HepG2 (cell line): ENCODE measurements at regions not wholly inside any gene's neighbourhood (a gene's known extent, or its start where the extent isn't known, plus 50 kb on each side); places are given as distances from the start of the nearest gene placed in this dataset.

Experiments
- ATAC-seq: fragments of 200-7000 bp; cut with Tn5 transposase; 3 replicates; pipeline ENCODE4 v1.9.1; 2020; ENCODE audit warnings: mild to moderate bottlenecking, moderate library complexity
- BruUV-seq: library from RNA; stranded (reverse); fragments of 400-500 nt; replicated peaks from 2 replicates; lab custom pipeline; 2021; lab: Mats Ljungman, UMichigan
- CTCF ChIA-PET: fragments of 300-600 bp; formaldehyde crosslinking; extraction: SDS; loops from one replicate; lab custom pipeline; 2021; ENCODE audit warnings: low total read pairs, inconsistent platforms, low intra/inter-chr PET ratio; lab: Yijun Ruan, JAX
- POLR2A ChIA-PET: fragments of 350-600 bp; sonication (Branson Sonifier 250); formaldehyde crosslinking; loops from one replicate; lab custom pipeline; 2020; ENCODE audit warnings: antibody characterized with exemption, inconsistent platforms; lab: Yijun Ruan, JAX
- DNase-seq: peaks from one replicate; pipeline ENCODE4 v3.0.0-alpha.2; 2015; ENCODE audit warnings: low spot score
- FAIRE-seq: peaks from 3 replicates; lab custom pipeline; 2011; peaks lifted over from hg19 to GRCh38; lab: Jason Lieb, UNC
- H2AFZ ChIP-seq: one replicate; pipeline ENCODE4 v1.6.1; 2011; ENCODE audit warnings: low read length, inconsistent platforms
- H3K27ac ChIP-seq: fragments of 300-600 bp; 3 replicates; pipeline ENCODE4 v1.8.0; 2011; ENCODE audit warnings: mixed run types, mild to moderate bottlenecking, mixed read lengths, low read length, inconsistent platforms; ENCODE audit not compliant: insufficient read depth; ENCODE audit errors: extremely low read length
- H3K27me3 ChIP-seq, 2 experiments: fragments of 200-600 bp in 1 of 2; 2 replicates in 1 of 2; 3 replicates in 1 of 2; pipeline versions ENCODE4 v1.6.0 to v1.8.0; 2011; ENCODE audit warnings: low read length in 2 of 2, mild to moderate bottlenecking in 2 of 2, moderate library complexity in 2 of 2, inconsistent platforms in 1 of 2; ENCODE audit not compliant: insufficient read depth in 2 of 2, control insufficient read depth in 1 of 2
- H3K36me3 ChIP-seq, 2 experiments: fragments of 200-600 bp in 1 of 2; replicated peaks in 1 of 2; 2 replicates in 1 of 2; 3 replicates in 1 of 2; pipeline versions ENCODE4 v1.5.1 to v1.8.0; 2011; ENCODE audit warnings: low read length in 2 of 2, inconsistent platforms in 1 of 2; ENCODE audit not compliant: insufficient read depth in 2 of 2, control insufficient read depth in 1 of 2
- H3K4me1 ChIP-seq: 2 replicates; pipeline ENCODE4 v1.5.1; 2012; ENCODE audit warnings: low read length, inconsistent platforms; ENCODE audit not compliant: insufficient read depth
- H3K4me2 ChIP-seq: 2 replicates; pipeline ENCODE4 v1.6.0; 2011; ENCODE audit warnings: low read depth, low read length, inconsistent platforms
- H3K4me3 ChIP-seq, 3 experiments: fragments of 200-600 bp in 1 of 3; sonication (generic), shearing (Covaris generic) in 1 of 3; replicated peaks in 1 of 3; 2 replicates each; pipeline ENCODE4 v1.5.1; 2011 to 2016; ENCODE audit warnings: low read length in 3 of 3, inconsistent platforms in 2 of 3, low read depth in 2 of 3, mild to moderate bottlenecking in 2 of 3, control low read depth in 1 of 3, mixed read lengths in 1 of 3; ENCODE audit not compliant: insufficient read depth in 1 of 3
- H3K79me2 ChIP-seq: one replicate; pipeline ENCODE4 v1.6.1; 2011; ENCODE audit warnings: low read length, inconsistent platforms; ENCODE audit not compliant: insufficient read depth
- H3K9ac ChIP-seq: 2 replicates; pipeline ENCODE4 v1.6.0; 2011; ENCODE audit warnings: mild to moderate bottlenecking, low read depth, low read length, inconsistent platforms; ENCODE audit not compliant: insufficient read depth
- H3K9me3 ChIP-seq: 2 replicates; pipeline ENCODE4 v1.5.1; 2012; ENCODE audit warnings: mild to moderate bottlenecking, low read length
- H4K20me1 ChIP-seq: 2 replicates; pipeline ENCODE4 v1.6.0; 2011; ENCODE audit warnings: inconsistent platforms, mild to moderate bottlenecking, low read length, moderate library complexity; ENCODE audit not compliant: insufficient read depth
- HHEX ChIP-seq: IDR thresholded peaks from 2 replicates; pipeline ENCODE4 v1.6.1; 2016; ENCODE audit warnings: control low read depth
- MYC ChIP-seq: sonication (generic); formaldehyde crosslinking; IDR thresholded peaks from 2 replicates; pipeline ENCODE4 v1.9.0; 2021; ENCODE audit warnings: missing genetic modification reagents, borderline replicate concordance
- NFYC ChIP-seq: IDR thresholded peaks from 2 replicates; pipeline ENCODE4 v1.6.1; 2016; ENCODE audit warnings: missing genetic modification reagents, missing compliant biosample characterization
- NKX3-1 ChIP-seq: sonication (generic); formaldehyde crosslinking; IDR thresholded peaks from 2 replicates; pipeline ENCODE4 v1.5.0; 2020; ENCODE audit warnings: missing genetic modification reagents
- ZKSCAN8 ChIP-seq: IDR thresholded peaks from 2 replicates; pipeline ENCODE4 v1.6.1; 2016; ENCODE audit warnings: borderline replicate concordance, missing genetic modification reagents, missing compliant biosample characterization
- ZMYM3 ChIP-seq: sonication (generic); formaldehyde crosslinking; IDR thresholded peaks from 2 replicates; pipeline ENCODE4 v1.5.1; 2020; ENCODE audit warnings: mild to moderate bottlenecking, missing genetic modification reagents
- ZNF350 ChIP-seq: sonication (generic); formaldehyde crosslinking; IDR thresholded peaks from 2 replicates; pipeline ENCODE4 v1.4.0; 2020; ENCODE audit warnings: mild to moderate bottlenecking, low read depth, missing genetic modification reagents, borderline replicate concordance
- ZNF550 ChIP-seq: sonication (generic); formaldehyde crosslinking; IDR thresholded peaks from 2 replicates; pipeline ENCODE4 v1.4.0; 2020; ENCODE audit warnings: mild to moderate bottlenecking, missing genetic modification reagents, borderline replicate concordance
- ZNF615 ChIP-seq: sonication (generic); formaldehyde crosslinking; IDR thresholded peaks from 2 replicates; pipeline ENCODE4 v1.5.0; 2020; ENCODE audit warnings: mild to moderate bottlenecking, missing genetic modification reagents, borderline replicate concordance
- ZNF746 ChIP-seq: sonication (generic); formaldehyde crosslinking; IDR thresholded peaks from 2 replicates; pipeline ENCODE4 v1.8.0; 2022; ENCODE audit warnings: mild to moderate bottlenecking, missing genetic modification reagents
- ZNF878 ChIP-seq: sonication (generic); formaldehyde crosslinking; IDR thresholded peaks from 2 replicates; pipeline ENCODE4 v1.8.1; 2023; ENCODE audit warnings: mild to moderate bottlenecking, missing genetic modification reagents, moderate library complexity
- ZNF891 ChIP-seq: sonication (generic); formaldehyde crosslinking; IDR thresholded peaks from 2 replicates; pipeline ENCODE4 v1.5.0; 2020; ENCODE audit warnings: mild to moderate bottlenecking, missing genetic modification reagents
- WGBS: methylation state at CpG from one replicate; pipeline ENCODE4 v1.1.6; 2017; ENCODE audit warnings: low lambda C conversion rate; 5-methylcytosine and 5-hydroxymethylcytosine counted together
- in situ Hi-C: cut with HindIII; loops from 2 replicates; pipeline ENCODE4 v1.10.0; 2017; ENCODE audit warnings: low pct_unique_long_range_greater_than_20kb; ENCODE audit not compliant: extremely low pct_ligation_motif_present
- intact Hi-C: fragments of 100-400 bp; cut with micrococcal nuclease; formaldehyde crosslinking; loops from one replicate; pipeline ENCODE4 v1.10.0; 2022; ENCODE audit not compliant: unreplicated experiment
- TF ChIP-seq, protein P1 (sequence below): sonication (generic); formaldehyde crosslinking; IDR thresholded peaks from 2 replicates; pipeline ENCODE4 v1.5.0; 2020; ENCODE audit warnings: mild to moderate bottlenecking, missing genetic modification reagents, borderline replicate concordance
- TF ChIP-seq, protein P2 (sequence below): sonication (generic); formaldehyde crosslinking; IDR thresholded peaks from 2 replicates; pipeline ENCODE4 v1.5.0; 2020; ENCODE audit warnings: mild to moderate bottlenecking, missing genetic modification reagents

DNA sequence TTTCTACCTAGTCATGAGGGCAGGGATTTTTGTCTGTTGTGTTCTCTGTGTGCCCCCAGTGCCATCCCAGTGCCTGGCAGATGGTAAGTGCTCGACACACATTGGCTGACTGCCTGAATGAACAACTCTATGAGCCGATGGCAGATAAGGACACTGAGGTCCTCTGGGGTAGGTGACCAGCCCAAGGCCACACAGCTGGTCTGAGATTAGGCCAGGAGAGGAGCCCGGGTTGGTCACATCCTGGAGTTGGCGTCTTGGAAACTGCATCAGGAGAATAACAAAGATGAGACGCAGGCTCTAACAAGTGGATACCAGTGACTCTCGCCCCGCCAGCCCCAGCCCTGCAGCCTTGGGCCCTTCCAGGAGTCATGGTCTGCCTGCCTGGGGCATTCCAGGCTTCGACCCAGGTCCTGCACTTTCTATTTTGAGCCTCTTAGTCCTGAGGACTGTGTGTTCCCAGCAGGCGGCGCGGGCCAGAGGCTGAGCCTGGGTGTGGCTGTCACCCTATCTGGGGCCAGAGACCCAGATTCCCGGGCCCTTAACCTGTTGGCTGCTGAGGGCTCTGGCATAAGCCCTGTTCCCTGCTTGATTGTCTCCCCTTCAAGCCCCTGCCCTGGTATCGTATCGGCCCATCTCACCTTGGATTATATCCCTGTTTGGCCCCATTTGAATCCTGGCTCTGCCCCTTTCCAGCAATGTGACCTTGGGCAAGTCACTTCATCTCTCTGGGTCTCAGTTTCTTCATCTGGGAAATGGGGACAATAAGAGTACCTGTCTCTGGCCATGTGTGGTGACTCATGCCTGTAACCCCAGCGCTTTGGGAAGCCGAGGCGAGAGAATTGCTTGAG is 88.3 kb downstream of the CEBPB start (continued):
- no peak; the same call in 1 of the 2 replicates for TF ChIP-seq ZNF878 (CRISPR knock-in tag)

DNA sequence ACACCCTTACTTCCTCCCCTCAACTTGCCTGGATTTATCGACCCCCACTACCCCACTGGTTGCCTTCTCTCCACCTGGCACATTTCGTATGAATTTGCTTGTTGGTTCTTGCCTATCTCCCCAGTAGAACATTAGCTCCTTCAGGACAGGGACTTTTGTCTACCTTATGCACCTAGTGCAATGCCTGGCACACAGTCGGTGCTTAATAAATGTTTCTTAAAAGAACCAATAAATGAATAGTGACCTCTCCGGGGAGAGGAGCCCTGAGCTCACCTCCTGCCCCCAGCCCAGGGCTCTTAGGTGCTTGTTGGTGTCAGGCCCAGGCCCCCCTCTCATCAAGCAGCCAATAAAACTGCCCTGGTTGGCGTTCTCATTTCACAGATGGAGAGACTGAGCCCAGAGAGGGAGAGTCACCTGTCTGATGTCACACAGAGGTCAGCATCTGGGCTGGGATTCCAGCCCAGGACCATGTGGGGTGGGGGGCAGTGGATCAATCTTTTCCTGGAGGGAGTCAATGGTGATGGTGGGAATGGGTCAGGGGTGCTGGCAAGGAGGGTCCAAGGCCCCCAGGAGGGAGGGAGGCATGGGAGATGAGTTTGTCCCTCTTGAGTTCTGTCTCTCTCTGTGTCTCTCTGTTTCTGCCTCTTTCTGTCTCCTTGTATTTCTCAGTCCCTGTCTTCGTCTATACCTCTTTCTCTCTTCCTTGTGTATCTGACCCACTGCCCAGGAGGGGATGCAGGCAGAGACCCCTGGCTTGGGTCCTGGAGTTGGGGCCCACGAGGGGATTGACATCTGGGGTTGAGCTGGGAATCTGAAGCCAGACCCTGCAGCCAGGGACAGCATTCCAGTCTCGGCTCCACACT is 89.6 kb downstream of the CEBPB start:
- Histone ChIP-seq H2AFZ (peak overlapping the region; percentile 34), H3K4me2 (0 out of 2 replicates have a peak overlapping the region, but pooled peaks have one; percentile 19), H3K36me3 (no peaks in the 10 kb centered on the region), H4K20me1 (no peaks in the 10 kb centered on the region), H3K4me3 (no peak overlapping the region), H3K79me2 (no peaks in the 10 kb centered on the region), H3K4me1 (peaks cover 96% of the 10 kb centered on the region), H3K27ac (no peak overlapping the region), H3K9ac (no peak overlapping the region), H3K27me3 (no peaks in the 10 kb centered on the region), H3K9me3 (no peaks in the 10 kb centered on the region)
- no peak for DNase-seq
- intact Hi-C loops, result loop anchor here (1.0 to 2.0 kb wide), 4 partner anchors 13 to 301 kb away; partner anchors contain the start of gene CEBPB
- POLR2A ChIA-PET, result interaction anchor here (1.0 to 6.9 kb wide), 2 partner anchors 25 to 109 kb away, joined by 5 to 56 read pairs; no protein-coding TSS in a partner anchor
- 55% methylated on average over 8 of the region's 8 CpGs for WGBS
- ATAC-seq, result no peak
- CTCF ChIA-PET, result interaction anchor here (2.3 to 2.8 kb wide), 3 partner anchors 181 to 184 kb away, joined by 7 to 20 read pairs (median 19); no protein-coding TSS in a partner anchor
- no peak for FAIRE-seq
- in situ Hi-C loops, result loop anchor here (5.0 kb wide), 1 partner anchor 182 kb away; no protein-coding TSS in a partner anchor
- BruUV-seq, result no TSS peak
- TF ChIP-seq, protein P1, sequence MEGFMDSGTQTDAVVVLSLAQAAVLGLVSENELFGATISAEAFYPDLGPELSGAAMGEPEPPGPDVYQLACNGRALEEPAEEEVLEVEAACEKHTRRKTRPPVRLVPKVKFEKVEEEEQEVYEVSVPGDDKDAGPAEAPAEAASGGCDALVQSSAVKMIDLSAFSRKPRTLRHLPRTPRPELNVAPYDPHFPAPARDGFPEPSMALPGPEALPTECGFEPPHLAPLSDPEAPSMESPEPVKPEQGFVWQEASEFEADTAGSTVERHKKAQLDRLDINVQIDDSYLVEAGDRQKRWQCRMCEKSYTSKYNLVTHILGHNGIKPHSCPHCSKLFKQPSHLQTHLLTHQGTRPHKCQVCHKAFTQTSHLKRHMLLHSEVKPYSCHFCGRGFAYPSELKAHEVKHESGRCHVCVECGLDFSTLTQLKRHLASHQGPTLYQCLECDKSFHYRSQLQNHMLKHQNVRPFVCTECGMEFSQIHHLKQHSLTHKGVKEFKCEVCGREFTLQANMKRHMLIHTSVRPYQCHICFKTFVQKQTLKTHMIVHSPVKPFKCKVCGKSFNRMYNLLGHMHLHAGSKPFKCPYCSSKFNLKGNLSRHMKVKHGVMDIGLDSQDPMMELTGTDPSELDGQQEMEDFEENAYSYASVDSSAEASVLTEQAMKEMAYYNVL, result no peak
- TF ChIP-seq MYC (CRISPR knock-in tag), result 0 out of 2 replicates have a peak, but pooled peaks have one; percentile 26
- peak; percentile 96; the same call in 1 of the 2 replicates for TF ChIP-seq ZKSCAN8 (CRISPR knock-in tag)
- TF ChIP-seq ZNF891 (CRISPR knock-in tag), result peak; percentile 67; the same call in 1 of the 2 replicates
- TF ChIP-seq NKX3-1 (CRISPR knock-in tag), result no peak
- no peak for TF ChIP-seq NFYC
- TF ChIP-seq ZNF746, result peak; percentile 30; the same call in 1 of the 2 replicates
- 0 out of 2 replicates have a peak, but pooled peaks have one; percentile 39 for TF ChIP-seq ZNF550 (CRISPR knock-in tag)
- no peak for TF ChIP-seq ZNF615 (CRISPR knock-in tag)
- 0 out of 2 replicates have a peak, but pooled peaks have one; percentile 13 for TF ChIP-seq ZNF350 (CRISPR knock-in tag)
- TF ChIP-seq, protein P2, sequence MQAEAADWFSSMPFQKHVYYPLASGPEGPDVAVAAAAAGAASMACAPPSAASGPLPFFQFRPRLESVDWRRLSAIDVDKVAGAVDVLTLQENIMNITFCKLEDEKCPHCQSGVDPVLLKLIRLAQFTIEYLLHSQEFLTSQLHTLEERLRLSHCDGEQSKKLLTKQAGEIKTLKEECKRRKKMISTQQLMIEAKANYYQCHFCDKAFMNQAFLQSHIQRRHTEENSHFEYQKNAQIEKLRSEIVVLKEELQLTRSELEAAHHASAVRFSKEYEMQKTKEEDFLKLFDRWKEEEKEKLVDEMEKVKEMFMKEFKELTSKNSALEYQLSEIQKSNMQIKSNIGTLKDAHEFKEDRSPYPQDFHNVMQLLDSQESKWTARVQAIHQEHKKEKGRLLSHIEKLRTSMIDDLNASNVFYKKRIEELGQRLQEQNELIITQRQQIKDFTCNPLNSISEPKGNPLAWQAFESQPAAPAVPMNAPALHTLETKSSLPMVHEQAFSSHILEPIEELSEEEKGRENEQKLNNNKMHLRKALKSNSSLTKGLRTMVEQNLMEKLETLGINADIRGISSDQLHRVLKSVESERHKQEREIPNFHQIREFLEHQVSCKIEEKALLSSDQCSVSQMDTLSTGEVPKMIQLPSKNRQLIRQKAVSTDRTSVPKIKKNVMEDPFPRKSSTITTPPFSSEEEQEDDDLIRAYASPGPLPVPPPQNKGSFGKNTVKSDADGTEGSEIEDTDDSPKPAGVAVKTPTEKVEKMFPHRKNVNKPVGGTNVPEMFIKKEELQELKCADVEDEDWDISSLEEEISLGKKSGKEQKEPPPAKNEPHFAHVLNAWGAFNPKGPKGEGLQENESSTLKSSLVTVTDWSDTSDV (CRISPR knock-in tag), result 0 out of 2 replicates have a peak, but pooled peaks have one; percentile 67
- TF ChIP-seq HHEX (CRISPR knock-in tag), result peak; percentile 28; the same call in 1 of the 2 replicates
- TF ChIP-seq ZMYM3 (CRISPR knock-in tag), result peak; percentile 53; the same call in 1 of the 2 replicates
